ENCODE measurements at regions not wholly inside any gene's neighbourhood (a gene's known extent, or its start where the extent isn't known, plus 50 kb on each side); places are given as distances from the start of the nearest gene placed in this dataset.

- H3K36me3 Mint-ChIP-seq = no peaks in the 10 kb centered on the region
- DNase-seq = no peak
- peak overlapping the region in 1 of 4 donors; percentile 70 for H3K4me3 Mint-ChIP-seq
- H3K4me1 Mint-ChIP-seq = peaks cover 0 to 4% (median 0%) of the 10 kb centered on the region in 4 donors
- Histone ChIP-seq H3K4me1 (ENCODE audit: control insufficient read depth, insufficient read depth, low read length, poor library complexity, severe bottlenecking) (no peaks in the 10 kb centered on the region), H3K27ac (ENCODE audit: insufficient read depth, low read length, poor library complexity, severe bottlenecking) (no peak overlapping the region), H3K27me3 (ENCODE audit: control insufficient read depth, insufficient read depth, low read length) (no peaks in the 10 kb centered on the region), H3K4me3 (ENCODE audit: low read depth, low read length) (no peak overlapping the region), H3K36me3 (ENCODE audit: control insufficient read depth, insufficient read depth, low read length) (no peaks in the 10 kb centered on the region), H3K9me3 (ENCODE audit: control insufficient read depth in 2 of 2, low read length in 2 of 2) (peaks cover 0 to 1% of the 10 kb centered on the region in 2 experiments)
- peaks cover 0 to 14% (median 3%) of the 10 kb centered on the region in 7 donors for H3K9me3 Mint-ChIP-seq
- no peak for ATAC-seq (ENCODE audit: low read depth in 2 of 2)
- no peak overlapping the region for H3K27ac Mint-ChIP-seq
- no peaks in the 10 kb centered on the region for H3K27me3 Mint-ChIP-seq
These were observed 71.8 kb upstream of the RAB12 start for GRCh38 chr18:8537400-8537799.

DNA sequence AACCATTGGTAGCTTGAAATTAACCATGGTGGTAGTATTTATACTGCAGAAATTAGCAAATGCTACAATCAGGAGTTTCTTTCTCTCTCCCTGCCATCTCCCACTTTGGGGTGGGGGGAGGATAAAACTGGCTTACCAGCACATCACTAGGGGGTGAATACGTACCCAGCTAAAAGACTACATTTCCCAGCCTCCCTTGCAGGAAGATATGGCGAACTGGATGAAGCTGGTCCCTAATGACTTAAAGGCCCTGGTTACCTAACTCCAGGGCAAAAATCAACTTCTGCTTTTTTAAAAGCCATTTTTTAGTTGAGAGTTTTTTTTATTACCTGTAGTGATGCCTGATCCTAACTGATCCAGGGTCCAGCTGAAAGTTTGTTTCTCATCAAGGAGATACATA, 70.3 kb upstream of the RAB12 start:
- H3K9me3 Mint-ChIP-seq = peaks cover 0 to 3% (median 0%) of the 10 kb centered on the region in 7 donors
- no peaks in the 10 kb centered on the region for H3K9me3 ChIP-seq (ENCODE audit: control insufficient read depth in 2 of 2, low read length in 2 of 2)
- H3K27ac Mint-ChIP-seq = no peak overlapping the region
- H3K36me3 ChIP-seq (ENCODE audit: control insufficient read depth, insufficient read depth, low read length) = no peaks in the 10 kb centered on the region
- H3K27ac ChIP-seq (ENCODE audit: insufficient read depth, low read length, poor library complexity, severe bottlenecking) = no peak overlapping the region
- peaks cover 0 to 4% (median 0%) of the 10 kb centered on the region in 4 donors for H3K4me1 Mint-ChIP-seq
- no peaks in the 10 kb centered on the region for H3K27me3 Mint-ChIP-seq
- DNase-seq (no peak), ATAC-seq (ENCODE audit: low read depth in 2 of 2) (no peak)
- H3K4me1 ChIP-seq (ENCODE audit: control insufficient read depth, insufficient read depth, low read length, poor library complexity, severe bottlenecking) = no peaks in the 10 kb centered on the region
- H3K36me3 Mint-ChIP-seq = no peaks in the 10 kb centered on the region
- no peak overlapping the region for H3K4me3 Mint-ChIP-seq
- H3K4me3 ChIP-seq (ENCODE audit: low read depth, low read length) = no peak overlapping the region
- H3K27me3 ChIP-seq (ENCODE audit: control insufficient read depth, insufficient read depth, low read length) = no peaks in the 10 kb centered on the region

DNA sequence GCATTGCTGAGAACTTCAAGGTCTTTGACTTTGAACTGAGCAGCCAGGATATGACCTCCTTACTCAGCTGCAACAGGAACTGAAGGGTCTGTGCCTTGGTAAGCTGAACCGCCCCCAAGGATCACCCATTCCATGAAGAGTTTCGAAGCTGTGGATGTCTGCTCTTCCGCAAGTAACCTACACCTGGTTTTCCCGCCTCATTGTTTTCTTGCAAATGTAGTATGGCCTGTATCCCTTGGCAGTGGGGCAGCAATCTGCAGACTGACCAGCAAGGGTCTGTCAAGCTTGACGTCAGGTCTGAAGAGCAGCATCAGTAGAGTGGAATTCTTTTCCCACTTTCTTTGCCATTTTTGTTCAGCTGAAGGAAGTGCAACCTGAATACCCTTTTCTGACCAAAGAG, 62.6 kb upstream of the RAB12 start:
- Mint-ChIP-seq H3K9me3 (no peaks in the 10 kb centered on the region), H3K4me3 (no peak overlapping the region), H3K27me3 (peaks cover 4% of the 10 kb centered on the region), H3K27ac (no peak overlapping the region), H3K4me1 (no peaks in the 10 kb centered on the region), H3K36me3 (no peaks in the 10 kb centered on the region)
- Histone ChIP-seq H3K27ac (ENCODE audit: insufficient read depth, low read length, poor library complexity, severe bottlenecking) (no peak overlapping the region), H3K27me3 (ENCODE audit: control insufficient read depth, insufficient read depth, low read length) (no peaks in the 10 kb centered on the region), H3K9me3 (ENCODE audit: control insufficient read depth in 2 of 2, low read length in 2 of 2) (no peaks in the 10 kb centered on the region), H3K4me3 (ENCODE audit: low read depth, low read length) (no peak overlapping the region), H3K4me1 (ENCODE audit: control insufficient read depth, insufficient read depth, low read length, poor library complexity, severe bottlenecking) (no peaks in the 10 kb centered on the region), H3K36me3 (ENCODE audit: control insufficient read depth, insufficient read depth, low read length) (no peaks in the 10 kb centered on the region)
- ATAC-seq (ENCODE audit: low read depth in 2 of 2) (no peak), DNase-seq (no peak)

DNA sequence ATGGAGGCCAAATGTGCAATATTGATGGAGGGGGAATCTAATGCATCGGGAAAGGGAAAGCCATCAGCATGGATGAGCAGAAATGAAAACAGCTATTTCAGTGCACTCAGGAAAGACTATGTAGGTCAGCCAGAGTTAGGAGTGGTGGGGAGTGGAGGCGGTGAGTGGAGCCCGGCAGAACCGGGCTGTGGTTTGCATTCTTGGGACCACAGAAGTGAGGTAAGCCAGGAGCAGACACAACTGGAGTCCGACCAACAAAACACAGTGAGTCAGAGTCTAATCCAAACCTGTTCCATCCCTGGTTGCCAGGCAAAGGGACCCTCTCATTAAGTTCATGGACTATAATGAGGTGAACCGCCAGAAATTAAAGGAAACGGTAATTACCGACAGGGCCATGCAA, 61.1 kb upstream of the RAB12 start:
- Mint-ChIP-seq H3K27me3 (peaks cover 4% of the 10 kb centered on the region), H3K9me3 (peaks cover 0 to 1% (median 0%) of the 10 kb centered on the region in 7 donors), H3K4me3 (no peak overlapping the region), H3K4me1 (no peaks in the 10 kb centered on the region), H3K27ac (no peak overlapping the region), H3K36me3 (no peaks in the 10 kb centered on the region)
- Histone ChIP-seq H3K27me3 (ENCODE audit: control insufficient read depth, insufficient read depth, low read length) (no peaks in the 10 kb centered on the region), H3K4me1 (ENCODE audit: control insufficient read depth, insufficient read depth, low read length, poor library complexity, severe bottlenecking) (no peaks in the 10 kb centered on the region), H3K36me3 (ENCODE audit: control insufficient read depth, insufficient read depth, low read length) (no peaks in the 10 kb centered on the region), H3K4me3 (ENCODE audit: low read depth, low read length) (no peak overlapping the region), H3K27ac (ENCODE audit: insufficient read depth, low read length, poor library complexity, severe bottlenecking) (no peak overlapping the region), H3K9me3 (ENCODE audit: control insufficient read depth in 2 of 2, low read length in 2 of 2) (no peaks in the 10 kb centered on the region)
- no peak for ATAC-seq (ENCODE audit: low read depth in 2 of 2)
- DNase-seq = no peak

DNA sequence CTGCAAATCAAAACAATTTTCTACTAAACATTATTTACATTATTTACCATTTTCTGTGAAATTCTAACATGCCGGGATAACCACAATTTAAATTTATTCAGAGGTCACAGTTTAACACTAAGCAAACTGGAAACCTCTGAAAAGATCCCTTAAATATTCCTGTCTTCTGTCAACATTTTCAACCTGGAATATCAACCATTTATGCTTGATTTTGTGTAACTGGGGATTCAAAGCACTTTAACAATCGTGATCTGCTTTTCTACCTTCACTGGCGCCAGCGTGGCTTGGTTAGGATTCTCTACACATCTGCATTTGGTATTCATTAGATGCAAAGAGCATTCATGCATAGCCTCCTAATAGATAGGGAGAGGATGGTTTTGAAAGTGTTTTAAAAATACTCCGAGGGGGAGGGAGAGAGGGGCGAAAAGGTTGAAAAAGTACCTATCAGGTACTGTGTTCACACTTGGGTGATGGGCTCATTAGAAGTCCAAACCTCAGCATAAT, 59.9 kb upstream of the RAB12 start:
- peaks cover 4% of the 10 kb centered on the region for H3K27me3 Mint-ChIP-seq

GRCh38 chr18:8552151-8552550, 57.1 kb upstream of the RAB12 start:
- DNase-seq (no peak), ATAC-seq (ENCODE audit: low read depth in 2 of 2) (no peak)
- H3K4me1 ChIP-seq (ENCODE audit: control insufficient read depth, insufficient read depth, low read length, poor library complexity, severe bottlenecking) = no peaks in the 10 kb centered on the region
- Mint-ChIP-seq H3K4me3 (no peak overlapping the region), H3K4me1 (no peaks in the 10 kb centered on the region), H3K9me3 (peaks cover 0 to 1% (median 0%) of the 10 kb centered on the region in 7 donors), H3K27ac (no peak overlapping the region), H3K27me3 (peaks cover 4% of the 10 kb centered on the region), H3K36me3 (no peaks in the 10 kb centered on the region)
- H3K27me3 ChIP-seq (ENCODE audit: control insufficient read depth, insufficient read depth, low read length) = no peaks in the 10 kb centered on the region
- H3K27ac ChIP-seq (ENCODE audit: insufficient read depth, low read length, poor library complexity, severe bottlenecking) = no peak overlapping the region
- no peaks in the 10 kb centered on the region for H3K9me3 ChIP-seq (ENCODE audit: control insufficient read depth in 2 of 2, low read length in 2 of 2)
- H3K4me3 ChIP-seq (ENCODE audit: low read depth, low read length) = no peak overlapping the region
- H3K36me3 ChIP-seq (ENCODE audit: control insufficient read depth, insufficient read depth, low read length) = no peaks in the 10 kb centered on the region

More for the DNA sequence above, 59.9 kb upstream of the RAB12 start:
- no peaks in the 10 kb centered on the region for H3K9me3 ChIP-seq (ENCODE audit: control insufficient read depth in 2 of 2, low read length in 2 of 2)
- ATAC-seq (ENCODE audit: low read depth in 2 of 2) = no peak
- no peak overlapping the region for H3K27ac ChIP-seq (ENCODE audit: insufficient read depth, low read length, poor library complexity, severe bottlenecking)
- H3K4me1 ChIP-seq (ENCODE audit: control insufficient read depth, insufficient read depth, low read length, poor library complexity, severe bottlenecking) = no peaks in the 10 kb centered on the region
- no peak overlapping the region for H3K4me3 ChIP-seq (ENCODE audit: low read depth, low read length)
- no peak overlapping the region for H3K27ac Mint-ChIP-seq
- H3K36me3 Mint-ChIP-seq = no peaks in the 10 kb centered on the region
- H3K27me3 ChIP-seq (ENCODE audit: control insufficient read depth, insufficient read depth, low read length) = no peaks in the 10 kb centered on the region
- H3K36me3 ChIP-seq (ENCODE audit: control insufficient read depth, insufficient read depth, low read length) = no peaks in the 10 kb centered on the region
- no peak for DNase-seq
- H3K9me3 Mint-ChIP-seq = peaks cover 0 to 1% (median 0%) of the 10 kb centered on the region in 7 donors
- no peaks in the 10 kb centered on the region for H3K4me1 Mint-ChIP-seq
- no peak overlapping the region for H3K4me3 Mint-ChIP-seq

DNA sequence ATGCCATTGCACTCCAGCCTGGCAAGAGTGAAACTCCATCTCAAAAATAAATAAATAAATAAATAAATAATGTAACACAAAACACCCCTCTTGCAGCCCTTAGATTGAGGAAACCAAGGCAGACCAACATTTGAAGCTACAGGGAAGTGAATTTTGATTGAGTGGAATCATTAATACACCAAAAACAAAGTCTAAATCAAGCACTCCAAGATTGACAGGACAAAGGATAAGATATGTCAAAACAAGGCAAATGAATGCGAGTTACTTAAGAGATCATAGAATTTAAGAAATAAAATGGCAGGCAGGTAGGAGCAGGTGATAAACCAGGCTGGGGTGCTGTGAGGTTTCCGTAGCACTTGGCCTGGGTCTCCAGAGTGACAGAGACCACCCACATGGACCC, 54.9 kb upstream of the RAB12 start:
- Histone ChIP-seq H3K27ac (ENCODE audit: insufficient read depth, low read length, poor library complexity, severe bottlenecking) (no peak overlapping the region), H3K9me3 (ENCODE audit: control insufficient read depth in 2 of 2, low read length in 2 of 2) (no peaks in the 10 kb centered on the region), H3K4me1 (ENCODE audit: control insufficient read depth, insufficient read depth, low read length, poor library complexity, severe bottlenecking) (no peaks in the 10 kb centered on the region), H3K27me3 (ENCODE audit: control insufficient read depth, insufficient read depth, low read length) (no peaks in the 10 kb centered on the region), H3K36me3 (ENCODE audit: control insufficient read depth, insufficient read depth, low read length) (no peaks in the 10 kb centered on the region), H3K4me3 (ENCODE audit: low read depth, low read length) (no peak overlapping the region)
- Mint-ChIP-seq H3K4me1 (no peaks in the 10 kb centered on the region), H3K4me3 (no peak overlapping the region), H3K36me3 (no peaks in the 10 kb centered on the region), H3K27ac (no peak overlapping the region), H3K9me3 (peaks cover 0 to 1% (median 0%) of the 10 kb centered on the region in 7 donors), H3K27me3 (peaks cover 4% of the 10 kb centered on the region)
- no peak for DNase-seq
- no peak for ATAC-seq (ENCODE audit: low read depth in 2 of 2)

DNA sequence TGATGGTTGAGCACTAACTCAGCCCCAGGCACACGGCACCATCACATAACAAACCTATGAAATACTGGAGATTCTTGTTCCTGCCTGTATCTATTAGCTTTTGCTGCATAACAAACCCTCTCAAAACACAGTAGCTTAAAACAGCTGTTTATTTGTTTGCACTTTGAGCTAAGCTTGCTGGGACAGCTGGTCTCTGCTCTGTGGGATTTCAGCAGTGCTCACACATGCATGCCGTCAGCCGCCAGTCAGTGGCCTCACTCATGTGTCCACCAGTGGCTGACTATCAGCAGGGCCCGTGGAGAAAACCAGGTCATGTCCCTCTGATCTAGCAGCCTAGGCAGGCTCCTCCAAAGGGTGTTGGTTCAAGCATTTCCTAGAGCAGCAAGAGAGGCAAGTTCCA, 52.8 kb upstream of the RAB12 start:
- Histone ChIP-seq H3K9me3 (ENCODE audit: control insufficient read depth in 2 of 2, low read length in 2 of 2) (no peaks in the 10 kb centered on the region), H3K4me3 (ENCODE audit: low read depth, low read length) (no peak overlapping the region), H3K36me3 (ENCODE audit: control insufficient read depth, insufficient read depth, low read length) (no peaks in the 10 kb centered on the region), H3K4me1 (ENCODE audit: control insufficient read depth, insufficient read depth, low read length, poor library complexity, severe bottlenecking) (no peaks in the 10 kb centered on the region), H3K27me3 (ENCODE audit: control insufficient read depth, insufficient read depth, low read length) (no peaks in the 10 kb centered on the region), H3K27ac (ENCODE audit: insufficient read depth, low read length, poor library complexity, severe bottlenecking) (no peak overlapping the region)
- Mint-ChIP-seq H3K4me1 (no peaks in the 10 kb centered on the region), H3K36me3 (no peaks in the 10 kb centered on the region), H3K4me3 (no peak overlapping the region), H3K27ac (no peak overlapping the region), H3K27me3 (no peaks in the 10 kb centered on the region), H3K9me3 (peaks cover 0 to 1% (median 0%) of the 10 kb centered on the region in 7 donors)
- no peak for ATAC-seq (ENCODE audit: low read depth in 2 of 2)
- no peak for DNase-seq
